HG03342 (cell line): ENCODE measurements at regions not wholly inside any gene's neighbourhood (a gene's known extent, or its start where the extent isn't known, plus 50 kb on each side); places are given as distances from the start of the nearest gene placed in this dataset.

ENCODE experiments used
- ATAC-seq: cut with Tn5 transposase; IDR thresholded peaks from one replicate; pipeline ENCODE4 v1.9.1; 2021; ENCODE audit warnings: mild to moderate bottlenecking, moderate library complexity; ENCODE audit not compliant: unreplicated experiment

- ATAC-seq = no peak
These were observed 84.0 kb upstream of the MYCN start for GRCh38 chr2:15856318-15856717.

GRCh38 chr2:15858466-15858865 is 81.9 kb upstream of the MYCN start:
- ATAC-seq = no peak

GRCh38 chr2:15860051-15860663 is 80.2 kb upstream of the MYCN start:
- ATAC-seq = no peak

- ATAC-seq = no peak
These were observed 79.6 kb upstream of the MYCN start for GRCh38 chr2:15860760-15861159.

- ATAC-seq = no peak
These were observed 79.1 kb upstream of the MYCN start for GRCh38 chr2:15861172-15861822.

GRCh38 chr2:15861898-15862297 is 78.5 kb upstream of the MYCN start:
- ATAC-seq = no peak

- no peak for ATAC-seq
These were observed 77.3 kb upstream of the MYCN start for GRCh38 chr2:15863089-15863488.

- ATAC-seq = no peak
These were observed 76.7 kb upstream of the MYCN start for GRCh38 chr2:15863494-15864175.

GRCh38 chr2:15864176-15864769 is 76.1 kb upstream of the MYCN start:
- ATAC-seq = no peak

GRCh38 chr2:15865923-15866322 is 74.4 kb upstream of the MYCN start:
- no peak for ATAC-seq

- ATAC-seq = no peak
These were observed 73.7 kb upstream of the MYCN start for GRCh38 chr2:15866563-15867193.

- no peak for ATAC-seq
These were observed 72.9 kb upstream of the MYCN start for GRCh38 chr2:15867194-15868171.

GRCh38 chr2:15868186-15868585 is 72.2 kb upstream of the MYCN start:
- no peak for ATAC-seq

GRCh38 chr2:15868704-15869103 is 71.6 kb upstream of the MYCN start:
- ATAC-seq = no peak

- no peak for ATAC-seq
These were observed 71.0 kb upstream of the MYCN start for GRCh38 chr2:15869396-15869795.

GRCh38 chr2:15869871-15870270 is 70.5 kb upstream of the MYCN start:
- ATAC-seq = no peak

- ATAC-seq = no peak
These were observed 69.8 kb upstream of the MYCN start for GRCh38 chr2:15870565-15870964.

GRCh38 chr2:15871239-15871783 is 69.0 kb upstream of the MYCN start:
- no peak for ATAC-seq

GRCh38 chr2:15872854-15873253 is 67.5 kb upstream of the MYCN start:
- no peak for ATAC-seq

- no peak for ATAC-seq
These were observed 66.0 kb upstream of the MYCN start for GRCh38 chr2:15874321-15874720.
